Adrenal gland (tissue), 5 donors: ENCODE measurements at regions not wholly inside any gene's neighbourhood (a gene's known extent, or its start where the extent isn't known, plus 50 kb on each side); places are given as distances from the start of the nearest gene placed in this dataset.

Experiments
- POLR2A ChIP-seq, 2 donors: fragments of 450-650 bp; IDR thresholded peaks; one replicate each; pipeline ENCODE4 v1.6.1; 2017; ENCODE audit warnings: antibody characterized with exemption in 2 of 2, mild to moderate bottlenecking in 2 of 2, moderate library complexity in 1 of 2
- TF ChIP-seq, protein P1 (sequence below), 6 experiments: fragments of 450-650 bp in 4 of 6; fragments of 200-600 bp in 2 of 6; sonication (generic) in 1 of 6; IDR thresholded peaks; 1 replicate in 5 of 6; 2 replicates in 1 of 6; pipeline versions ENCODE4 v1.5.1 to v1.8.0; 2016 to 2021; ENCODE audit warnings: antibody characterized with exemption in 6 of 6, mild to moderate bottlenecking in 2 of 6, moderate library complexity in 1 of 6
- donor health status: DM: no; HTN: no; CAD: no.

DNA sequence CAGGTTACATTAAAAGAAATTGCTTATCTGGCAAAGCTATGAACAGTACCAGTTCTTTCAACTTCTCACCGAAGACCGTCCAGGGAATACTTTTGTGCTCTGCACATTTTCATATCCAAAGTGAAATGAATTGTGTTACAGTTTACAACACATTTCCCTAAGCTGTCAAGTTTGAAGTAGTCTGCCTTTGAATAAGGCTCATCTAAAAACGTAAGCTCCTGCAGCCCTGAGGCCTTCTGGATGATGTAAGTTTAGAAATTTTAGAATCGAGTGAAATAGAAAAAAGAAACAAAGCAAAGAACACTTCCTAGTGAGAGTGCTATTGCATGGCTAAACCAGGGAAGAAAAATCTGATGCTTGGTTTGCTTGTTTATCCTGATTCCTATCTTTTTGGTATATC, 653.8 kb downstream of the MMUT start:
- TF ChIP-seq, protein P1, sequence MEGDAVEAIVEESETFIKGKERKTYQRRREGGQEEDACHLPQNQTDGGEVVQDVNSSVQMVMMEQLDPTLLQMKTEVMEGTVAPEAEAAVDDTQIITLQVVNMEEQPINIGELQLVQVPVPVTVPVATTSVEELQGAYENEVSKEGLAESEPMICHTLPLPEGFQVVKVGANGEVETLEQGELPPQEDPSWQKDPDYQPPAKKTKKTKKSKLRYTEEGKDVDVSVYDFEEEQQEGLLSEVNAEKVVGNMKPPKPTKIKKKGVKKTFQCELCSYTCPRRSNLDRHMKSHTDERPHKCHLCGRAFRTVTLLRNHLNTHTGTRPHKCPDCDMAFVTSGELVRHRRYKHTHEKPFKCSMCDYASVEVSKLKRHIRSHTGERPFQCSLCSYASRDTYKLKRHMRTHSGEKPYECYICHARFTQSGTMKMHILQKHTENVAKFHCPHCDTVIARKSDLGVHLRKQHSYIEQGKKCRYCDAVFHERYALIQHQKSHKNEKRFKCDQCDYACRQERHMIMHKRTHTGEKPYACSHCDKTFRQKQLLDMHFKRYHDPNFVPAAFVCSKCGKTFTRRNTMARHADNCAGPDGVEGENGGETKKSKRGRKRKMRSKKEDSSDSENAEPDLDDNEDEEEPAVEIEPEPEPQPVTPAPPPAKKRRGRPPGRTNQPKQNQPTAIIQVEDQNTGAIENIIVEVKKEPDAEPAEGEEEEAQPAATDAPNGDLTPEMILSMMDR (IDR thresholded peaks at IDR 0.05) = no peak
- no peak for TF ChIP-seq POLR2A (IDR thresholded peaks at IDR 0.05)
